SK-MEL-5 (cell line): ENCODE measurements at regions not wholly inside any gene's neighbourhood (a gene's known extent, or its start where the extent isn't known, plus 50 kb on each side); places are given as distances from the start of the nearest gene placed in this dataset.

Source experiments
- DNase-seq: peaks from one replicate; pipeline ENCODE4 v3.0.0-alpha.2; 2016; ENCODE audit warnings: low read depth, low spot score
- in situ Hi-C: cut with HindIII; loops from 2 replicates; pipeline ENCODE4 v1.10.0; 2016; ENCODE audit warnings: low sequenced_read_pairs, high pct_unique_total_duplicates, low pct_unique_long_range_greater_than_20kb

DNA sequence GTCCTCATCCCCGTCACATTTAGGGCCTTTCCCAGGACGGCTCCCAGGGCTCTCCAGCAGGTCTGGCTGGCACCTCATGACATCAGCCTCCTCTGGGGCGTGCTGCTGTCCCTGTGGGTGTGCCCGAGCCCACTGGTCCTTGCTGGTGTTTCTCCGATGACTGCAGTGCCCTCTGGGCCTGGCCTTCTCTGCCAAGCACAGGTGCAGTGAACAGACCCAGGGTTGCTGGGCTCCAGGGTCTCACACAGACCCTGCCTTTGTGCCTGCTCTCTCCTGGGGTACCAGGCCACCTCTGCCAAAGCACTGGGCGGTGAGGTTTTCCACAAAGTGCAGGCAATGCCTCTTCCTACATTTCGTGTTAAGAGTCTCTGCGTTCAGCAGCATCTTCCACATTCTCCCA lies 246.1 kb downstream of the ACKR3 start:
- no peak for DNase-seq
- in situ Hi-C loops, result no loop called here

DNA sequence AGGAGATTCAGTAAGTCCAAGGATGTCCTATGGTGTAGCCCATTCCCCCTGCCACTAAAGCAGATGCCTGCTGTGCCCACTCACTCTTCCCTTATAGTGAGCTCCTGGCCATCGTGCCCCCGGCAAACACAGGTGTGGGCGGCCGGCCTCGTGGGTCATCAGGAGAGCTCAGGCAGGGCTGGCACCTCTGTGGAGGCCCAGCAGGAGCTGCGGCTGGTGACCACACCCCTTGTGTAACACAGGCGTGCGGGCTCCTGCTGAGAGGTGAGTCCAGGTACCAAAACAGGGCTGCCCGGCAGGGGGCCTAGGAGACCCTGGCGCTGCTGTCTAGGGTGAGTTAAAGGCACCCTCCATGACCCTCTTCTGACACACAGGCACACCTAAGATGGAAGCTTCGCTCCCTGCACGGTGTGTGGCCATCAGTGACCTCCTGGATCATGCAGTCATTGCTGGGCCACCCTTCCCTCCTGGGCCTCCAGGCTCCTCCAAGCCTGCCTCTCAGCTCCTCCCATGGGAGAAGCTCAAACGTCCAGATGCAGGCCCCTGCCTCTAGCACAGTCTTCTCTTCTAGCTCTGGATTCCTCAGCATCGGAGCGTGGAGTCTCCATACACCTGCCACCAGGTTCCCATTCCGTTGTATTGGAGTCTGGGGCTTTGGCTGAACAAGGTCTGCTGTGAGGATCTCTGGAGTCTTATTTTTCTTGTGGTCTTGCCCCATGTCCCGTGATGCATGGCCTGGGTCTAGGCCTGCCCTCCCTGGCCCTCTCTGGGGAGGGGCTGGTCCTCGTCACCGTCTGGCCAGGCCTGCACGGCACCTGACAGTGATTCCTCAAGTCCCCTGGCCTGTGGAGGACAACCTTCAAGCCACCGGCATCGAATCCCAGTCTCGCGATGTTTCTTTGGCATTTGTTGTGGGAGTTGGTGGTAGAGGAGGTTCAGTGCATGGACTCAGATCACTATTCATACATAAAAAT lies 246.9 kb downstream of the ACKR3 start:
- DNase-seq, result no peak
- in situ Hi-C loops, result no loop called here

DNA sequence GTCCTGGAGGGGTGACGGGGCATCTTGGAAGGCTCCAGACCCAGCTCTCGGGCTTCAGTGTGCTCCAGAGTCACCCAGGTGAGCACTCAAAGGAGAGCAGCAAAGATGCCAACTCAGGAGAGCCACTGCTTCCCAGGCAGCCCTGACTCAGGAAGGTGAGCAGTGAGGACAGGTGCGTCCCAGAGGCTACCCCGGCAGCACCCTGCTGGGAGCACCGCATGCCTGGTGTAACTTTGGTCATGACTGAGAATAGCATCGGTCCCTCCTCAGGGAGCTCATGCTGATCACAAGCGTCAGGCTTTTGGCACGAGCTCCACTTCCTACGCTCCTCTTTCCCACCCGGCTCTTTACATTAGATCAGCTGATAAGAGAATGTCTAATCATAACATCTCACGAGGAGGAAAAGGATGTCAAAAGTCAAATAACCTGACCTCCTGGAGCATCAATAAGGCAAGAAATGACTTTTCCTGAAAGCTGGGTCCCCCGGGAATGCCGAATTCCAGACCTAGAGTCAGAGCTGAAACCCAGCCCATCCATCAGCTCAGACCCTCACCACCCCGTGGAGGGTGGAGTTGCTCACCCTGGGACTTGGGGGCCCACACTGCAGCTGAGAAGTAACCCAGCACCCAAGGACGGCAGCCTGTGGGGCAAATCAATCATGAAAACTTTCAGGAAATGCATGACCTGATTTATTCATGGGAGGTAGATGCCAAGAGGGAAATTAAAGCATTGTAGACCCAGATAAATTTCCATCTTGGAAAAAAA lies 248.8 kb downstream of the ACKR3 start:
- in situ Hi-C loops, result no loop called here
- no peak for DNase-seq

DNA sequence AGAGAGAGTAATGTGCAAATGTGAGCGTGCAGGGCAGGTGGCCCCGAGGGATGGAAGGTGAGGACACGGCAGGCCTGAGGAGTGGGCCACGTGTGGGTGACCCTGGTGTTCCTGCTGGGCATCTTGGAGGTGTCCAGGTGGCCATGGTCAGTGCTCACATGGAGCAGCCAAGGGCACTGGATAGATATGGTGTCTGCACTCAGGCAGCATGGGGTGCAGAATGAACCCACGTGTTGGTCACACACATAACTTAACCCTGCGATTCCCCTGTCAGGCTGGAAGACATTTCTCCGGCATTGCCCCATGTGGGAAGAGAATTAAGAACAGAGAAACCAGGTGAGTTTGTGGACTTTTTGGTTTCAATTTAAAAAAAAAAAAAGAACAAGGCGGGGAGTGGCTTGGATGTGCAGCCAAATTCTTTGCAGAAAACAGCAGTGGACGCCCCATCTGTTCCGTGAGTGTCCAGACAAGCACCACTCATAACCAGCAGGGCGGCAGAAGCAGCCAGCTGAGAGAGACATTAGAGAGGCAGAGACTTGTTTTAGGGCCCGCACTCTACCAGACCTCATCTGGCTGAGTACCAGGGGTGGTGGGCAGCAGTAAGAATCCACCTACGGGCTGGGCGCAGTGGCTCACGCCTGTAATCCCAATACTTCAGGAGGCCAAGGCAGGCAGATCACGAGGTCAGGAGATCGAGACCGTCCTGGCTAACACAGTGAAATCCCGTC lies 249.8 kb downstream of the ACKR3 start:
- no peak for DNase-seq
- in situ Hi-C loops, result no loop called here

DNA sequence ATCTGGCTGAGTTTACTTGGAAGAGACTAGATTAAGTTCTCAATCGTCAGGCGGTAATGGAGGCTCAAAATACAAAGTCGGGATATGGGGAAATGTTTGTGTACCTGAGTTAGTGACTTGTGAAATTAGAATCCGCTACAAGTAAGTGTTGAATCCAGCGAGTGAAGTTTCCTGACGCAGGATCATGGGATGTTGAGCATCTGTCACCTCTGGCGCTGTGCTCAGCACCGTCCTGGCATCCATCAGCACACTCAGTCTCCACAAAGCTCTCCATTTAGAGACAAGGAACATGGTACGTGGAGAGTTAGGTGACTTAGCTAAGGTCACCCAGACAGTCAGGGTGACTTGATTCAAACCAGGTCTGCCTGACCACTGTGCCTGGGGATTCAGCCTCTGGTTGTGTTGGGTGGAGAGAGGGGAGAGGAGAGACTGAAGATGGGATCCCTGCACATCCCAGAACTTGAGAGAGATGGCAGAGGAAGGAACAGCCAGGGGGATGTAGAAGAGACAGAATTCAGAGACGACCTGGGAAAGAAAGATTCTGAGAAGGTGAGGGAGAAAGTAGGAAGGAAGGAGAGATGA lies 251.2 kb downstream of the ACKR3 start:
- in situ Hi-C loops, result no loop called here
- no peak for DNase-seq

DNA sequence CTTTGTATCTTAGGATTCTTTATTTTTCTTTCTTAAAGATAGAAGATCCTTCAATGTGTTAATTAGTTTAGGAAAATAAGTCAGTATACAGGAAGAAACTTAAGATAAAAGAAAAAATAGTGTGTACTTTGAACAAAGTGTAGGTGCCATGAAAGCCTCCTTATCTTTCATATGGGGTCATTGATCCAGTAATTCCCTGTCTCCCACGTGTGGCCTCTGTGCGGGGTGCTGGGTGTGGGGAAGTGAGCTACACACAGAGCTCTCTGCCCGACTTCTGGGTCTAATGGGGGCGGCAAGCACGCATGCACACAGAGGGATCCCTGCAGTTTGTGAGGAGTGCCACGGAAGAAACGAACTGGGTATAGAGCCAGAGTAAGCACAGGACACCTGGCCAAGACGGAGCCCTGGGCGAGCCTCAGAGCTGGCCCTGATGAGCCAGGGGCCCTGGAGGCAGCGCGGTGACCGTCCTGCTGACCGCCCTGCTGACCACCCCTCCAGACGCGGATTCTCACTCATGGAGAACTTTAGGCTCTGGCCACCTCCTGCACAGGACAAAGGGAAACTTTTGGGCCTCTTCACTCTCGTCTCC lies 253.5 kb downstream of the ACKR3 start:
- in situ Hi-C loops, result no loop called here
- DNase-seq, result no peak

DNA sequence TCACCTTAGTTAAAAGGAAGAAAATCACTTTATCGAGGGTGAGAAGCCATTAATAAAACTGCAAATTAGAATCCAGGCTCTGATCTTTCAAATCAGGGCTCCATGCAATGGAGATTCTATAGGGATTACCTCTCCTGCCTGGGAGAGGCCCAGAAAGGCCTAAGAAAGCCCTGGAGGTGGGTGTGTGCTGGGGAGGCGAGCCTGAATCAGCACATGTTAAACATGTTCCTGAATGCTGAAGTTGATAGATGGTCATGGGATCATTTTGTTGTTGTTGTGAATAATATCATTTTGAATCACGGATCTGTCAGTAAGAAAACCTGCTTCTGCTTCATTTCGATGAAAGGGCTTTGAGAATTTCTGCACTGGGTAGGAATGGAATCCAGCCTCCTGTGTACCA lies 254.3 kb downstream of the ACKR3 start:
- DNase-seq, result no peak
- in situ Hi-C loops, result no loop called here

DNA sequence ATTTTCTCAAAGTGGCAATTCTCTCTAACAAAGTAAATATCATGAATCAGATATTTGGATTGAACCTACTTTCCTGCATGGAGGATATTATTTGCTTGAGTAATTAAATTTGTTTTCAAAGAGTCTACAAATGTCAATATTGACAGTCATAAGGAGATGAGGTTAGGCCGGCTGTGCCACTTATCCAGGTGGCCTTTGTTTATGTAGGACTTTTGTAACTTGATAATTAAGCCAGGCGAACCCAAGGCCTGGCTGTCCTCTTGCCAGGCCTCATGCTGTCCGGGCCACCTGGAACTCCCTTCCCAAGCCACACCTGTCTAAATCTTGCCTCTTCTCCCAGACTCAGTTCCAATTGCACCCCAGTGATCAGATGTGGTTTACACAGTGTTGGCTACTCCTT lies 255.2 kb downstream of the ACKR3 start:
- no peak for DNase-seq
- in situ Hi-C loops, result no loop called here

DNA sequence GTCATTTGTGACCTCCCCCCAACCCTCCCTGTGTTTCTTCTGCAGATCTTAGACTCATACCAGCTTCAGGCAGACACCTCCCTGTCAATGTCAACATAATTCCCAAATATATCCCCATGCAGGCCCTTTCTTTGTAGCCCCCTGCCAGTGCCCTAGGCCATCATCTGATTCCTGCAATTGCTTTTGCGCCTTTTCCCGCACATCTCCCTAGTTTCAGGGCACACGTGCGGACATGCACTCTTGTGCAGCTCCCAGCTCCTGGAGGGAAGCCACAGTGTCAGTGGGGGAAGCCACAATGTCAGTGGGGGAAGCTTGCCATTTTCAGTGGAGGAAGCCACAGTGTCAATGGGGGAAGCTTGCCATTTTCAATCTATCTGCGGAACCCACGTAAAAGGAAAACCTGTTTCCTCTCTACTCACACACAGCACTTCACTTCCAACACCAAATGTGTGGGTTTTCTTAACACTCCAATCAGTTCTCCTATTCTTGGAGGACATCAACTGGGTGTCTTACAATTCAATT lies 256.4 kb downstream of the ACKR3 start:
- in situ Hi-C loops, result no loop called here
- DNase-seq, result no peak

DNA sequence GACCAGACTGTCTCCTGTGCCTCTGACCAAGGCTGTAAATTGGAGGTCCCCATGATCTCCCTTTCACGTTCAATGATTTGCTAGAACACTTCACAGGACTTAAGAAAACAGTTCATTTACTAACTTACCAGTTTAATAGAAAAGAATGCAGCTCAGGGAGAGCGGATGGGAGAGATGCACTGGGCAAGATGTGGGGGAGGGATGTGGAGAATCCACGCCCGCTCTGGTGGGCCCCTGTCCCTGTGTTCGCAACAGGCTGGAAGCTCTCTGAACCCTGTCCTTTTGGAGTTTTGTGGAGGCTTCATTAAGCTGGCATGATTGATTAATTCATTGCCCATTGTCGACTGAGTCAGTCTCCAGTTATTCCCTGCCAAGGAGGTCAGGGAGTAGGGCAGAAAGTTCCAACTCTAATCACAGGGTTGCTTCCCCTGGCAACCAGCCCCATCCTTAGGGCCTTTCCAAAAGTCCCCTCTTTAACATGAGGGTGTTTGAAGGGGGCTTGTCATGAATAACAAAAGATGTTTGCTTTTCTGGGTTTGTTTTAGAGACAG lies 257.1 kb downstream of the ACKR3 start:
- in situ Hi-C loops, result no loop called here

DNA sequence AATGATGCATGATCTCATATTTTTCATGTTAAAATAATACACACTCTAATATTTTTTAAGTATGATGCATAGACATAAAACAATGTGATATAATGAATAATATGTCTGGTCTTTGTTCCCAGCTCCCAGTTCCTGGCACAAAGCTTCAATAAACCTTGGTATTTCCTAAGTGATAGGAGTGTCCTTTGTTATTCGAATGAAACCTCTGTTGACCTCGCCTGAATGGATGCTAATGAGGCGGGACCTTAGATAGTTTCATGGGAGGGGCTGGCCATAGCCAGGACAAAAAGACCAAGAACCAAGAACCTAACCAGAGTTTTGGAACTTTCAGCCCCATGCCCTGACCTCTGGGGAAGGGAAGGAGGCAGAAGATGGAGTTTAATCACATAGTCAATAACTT lies 257.7 kb upstream of the COPS8 start:
- in situ Hi-C loops, result no loop called here
- DNase-seq, result no peak

More for the DNA sequence above, 257.1 kb downstream of the ACKR3 start:
- no peak for DNase-seq

DNA sequence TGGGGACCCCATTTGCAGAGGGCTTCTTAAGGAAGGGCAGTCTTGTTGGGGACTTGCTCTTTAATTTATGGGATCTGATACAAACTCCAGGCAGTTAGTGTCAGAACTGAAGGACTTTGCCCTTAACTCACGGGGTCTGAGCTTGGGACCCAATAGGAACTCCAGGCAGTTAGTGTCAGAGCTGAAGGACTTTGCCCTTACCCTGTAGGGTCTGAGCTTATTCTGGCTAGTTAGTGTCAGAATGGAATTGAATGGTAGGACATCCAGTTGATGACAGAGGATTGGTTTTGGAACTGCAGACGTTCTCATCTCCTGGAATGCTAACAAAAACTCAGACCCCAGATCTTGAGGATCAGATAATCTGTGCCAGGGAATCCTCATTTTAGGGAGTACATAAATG lies 256.9 kb upstream of the COPS8 start:
- in situ Hi-C loops, result no loop called here
- DNase-seq, result no peak

DNA sequence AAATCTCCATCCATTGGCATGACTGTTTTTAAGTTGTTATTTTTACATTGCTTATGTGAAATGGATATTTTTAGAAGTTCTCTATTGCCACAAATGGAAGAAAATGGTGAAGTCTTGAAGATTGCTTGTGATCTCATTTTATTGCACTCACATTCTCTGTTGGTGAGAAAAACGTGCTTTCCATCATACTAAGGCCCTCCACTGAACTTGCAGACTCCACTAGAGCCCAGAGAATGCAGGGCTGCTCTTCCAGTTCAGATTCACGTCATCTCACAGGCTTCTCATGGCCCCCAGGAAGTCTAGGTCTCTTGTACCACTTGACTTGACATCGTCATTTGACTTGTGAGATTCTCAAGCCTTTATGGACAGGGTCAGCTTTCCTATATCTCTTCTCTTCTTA lies 254.8 kb upstream of the COPS8 start:
- in situ Hi-C loops, result no loop called here

DNA sequence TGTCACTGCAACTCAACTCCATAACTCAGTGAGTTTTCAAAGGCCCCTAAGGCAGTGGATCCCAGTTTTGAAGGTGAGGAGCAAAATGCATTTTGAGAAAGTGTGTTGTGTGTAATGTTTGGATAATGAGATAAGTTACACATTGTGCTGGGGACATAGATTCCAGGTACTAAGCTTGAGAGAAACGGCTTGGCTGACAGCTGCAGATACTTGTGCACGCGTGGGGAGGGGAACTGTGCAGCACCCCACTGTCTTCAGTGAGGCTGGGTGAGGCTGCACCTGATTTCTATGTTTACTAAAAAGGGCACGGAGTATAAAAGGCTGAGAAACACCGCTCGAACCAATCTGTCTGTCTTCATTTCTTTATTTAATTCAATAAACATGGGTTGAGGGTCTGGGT lies 254.0 kb upstream of the COPS8 start:
- no peak for DNase-seq
- in situ Hi-C loops, result no loop called here

More for the DNA sequence above, 254.8 kb upstream of the COPS8 start:
- no peak for DNase-seq

DNA sequence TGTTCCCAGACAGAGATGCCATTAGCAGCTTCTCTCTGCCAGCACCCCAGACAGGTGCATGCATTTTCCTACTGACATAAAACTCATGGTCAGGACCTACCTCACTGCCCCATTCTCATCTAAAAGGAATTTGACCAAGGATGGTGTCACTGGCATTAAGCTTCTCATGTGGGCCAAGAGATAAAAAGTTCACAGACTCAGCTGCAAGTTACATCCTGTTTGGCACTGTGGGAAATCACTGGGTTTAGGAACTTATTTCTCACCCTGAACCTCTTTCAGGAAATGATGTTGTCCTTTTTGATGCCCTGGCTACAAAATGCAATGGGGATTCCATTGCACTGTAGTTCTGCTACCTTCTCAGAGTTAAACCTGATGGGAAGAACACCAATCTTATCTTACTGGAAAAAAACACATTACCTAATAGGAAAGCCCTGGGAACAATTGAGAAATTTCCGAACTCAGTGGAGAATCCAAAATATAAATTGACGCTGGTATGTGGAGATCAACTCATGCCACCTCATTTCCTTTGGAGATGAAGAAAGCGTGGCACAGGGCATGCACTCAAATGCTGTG lies 252.1 kb upstream of the COPS8 start:
- no peak for DNase-seq
- in situ Hi-C loops, result no loop called here

DNA sequence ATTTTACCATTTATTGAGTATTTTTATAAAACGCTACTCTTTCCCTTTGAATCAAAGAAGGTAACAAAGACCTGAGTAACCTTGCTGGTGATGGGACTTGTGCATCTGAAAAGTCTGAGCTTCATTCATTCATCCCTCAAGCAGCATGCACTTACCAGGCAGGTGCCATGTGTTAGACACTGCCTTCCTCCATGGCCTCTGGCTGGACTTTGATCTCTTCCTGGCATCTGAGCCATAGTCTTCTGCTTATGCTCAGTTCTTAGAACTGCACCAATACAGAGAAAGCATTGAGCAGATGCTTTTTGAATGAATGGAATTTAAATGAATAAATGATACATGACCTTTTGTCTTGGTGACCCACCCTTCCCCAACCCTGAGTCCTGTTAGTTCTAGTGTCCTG lies 251.4 kb upstream of the COPS8 start:
- no peak for DNase-seq
- in situ Hi-C loops, result no loop called here
